ENCODE measurements at regions not wholly inside any gene's neighbourhood (a gene's known extent, or its start where the extent isn't known, plus 50 kb on each side); places are given as distances from the start of the nearest gene placed in this dataset.

DNA sequence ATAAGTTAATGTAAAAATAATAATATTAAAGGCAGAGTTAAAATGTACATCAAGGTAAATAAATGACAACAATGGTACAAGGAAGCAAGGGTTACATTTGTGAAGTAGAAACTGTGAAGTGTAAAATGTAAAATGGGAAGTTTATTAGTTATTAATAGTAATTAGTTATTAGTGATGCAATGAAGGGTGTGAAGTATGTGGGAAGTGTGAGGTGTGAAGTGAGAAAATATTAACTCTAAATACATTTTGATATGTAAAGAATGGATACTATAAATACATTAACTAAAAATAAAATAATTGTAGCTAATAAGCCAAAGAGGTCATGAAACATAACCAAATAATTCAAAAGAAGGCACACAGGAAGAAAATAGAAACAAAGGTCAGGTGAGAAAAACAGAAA is 316.4 kb downstream of the GBA3 start:
- TF ChIP-seq, protein P1, sequence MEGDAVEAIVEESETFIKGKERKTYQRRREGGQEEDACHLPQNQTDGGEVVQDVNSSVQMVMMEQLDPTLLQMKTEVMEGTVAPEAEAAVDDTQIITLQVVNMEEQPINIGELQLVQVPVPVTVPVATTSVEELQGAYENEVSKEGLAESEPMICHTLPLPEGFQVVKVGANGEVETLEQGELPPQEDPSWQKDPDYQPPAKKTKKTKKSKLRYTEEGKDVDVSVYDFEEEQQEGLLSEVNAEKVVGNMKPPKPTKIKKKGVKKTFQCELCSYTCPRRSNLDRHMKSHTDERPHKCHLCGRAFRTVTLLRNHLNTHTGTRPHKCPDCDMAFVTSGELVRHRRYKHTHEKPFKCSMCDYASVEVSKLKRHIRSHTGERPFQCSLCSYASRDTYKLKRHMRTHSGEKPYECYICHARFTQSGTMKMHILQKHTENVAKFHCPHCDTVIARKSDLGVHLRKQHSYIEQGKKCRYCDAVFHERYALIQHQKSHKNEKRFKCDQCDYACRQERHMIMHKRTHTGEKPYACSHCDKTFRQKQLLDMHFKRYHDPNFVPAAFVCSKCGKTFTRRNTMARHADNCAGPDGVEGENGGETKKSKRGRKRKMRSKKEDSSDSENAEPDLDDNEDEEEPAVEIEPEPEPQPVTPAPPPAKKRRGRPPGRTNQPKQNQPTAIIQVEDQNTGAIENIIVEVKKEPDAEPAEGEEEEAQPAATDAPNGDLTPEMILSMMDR (IDR thresholded peaks at IDR 0.05; ENCODE audit: control extremely low read depth, extremely low read depth, low read depth, missing control alignments), result no peak
- ChIA-PET CTCF (interaction anchor here (0.6 kb wide), 1 partner anchor 62 kb away, joined by 3 read pairs; no protein-coding TSS in a partner anchor), POLR2A (no interaction called here)
- no peak for DNase-seq (ENCODE audit: extremely low spot score)

DNA sequence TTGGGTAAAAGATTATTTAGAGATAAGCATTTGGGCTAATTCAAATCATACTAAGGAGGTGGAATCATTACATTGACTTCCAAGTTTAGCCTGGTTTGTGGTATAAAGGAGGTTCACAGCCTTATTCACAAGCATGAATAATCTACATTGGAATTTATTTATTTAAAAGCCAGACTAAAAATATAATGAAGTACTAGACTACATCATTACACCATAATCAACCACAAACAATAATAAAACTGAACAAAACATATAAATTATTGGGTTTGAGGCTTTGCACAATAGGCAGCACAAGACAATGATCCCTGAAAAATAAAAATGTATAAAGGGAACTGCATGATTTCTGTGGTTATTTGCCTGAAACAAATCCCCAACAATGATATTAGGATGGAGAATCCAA is 314.0 kb downstream of the GBA3 start:
- DNase-seq (ENCODE audit: extremely low spot score), result no peak
- ChIA-PET POLR2A (no interaction called here), CTCF (no interaction called here)
- TF ChIP-seq, protein P1 (IDR thresholded peaks at IDR 0.05; ENCODE audit: control extremely low read depth, extremely low read depth, low read depth, missing control alignments), result no peak

- ChIA-PET CTCF (interaction anchor here (1.5 kb wide), 1 partner anchor 8 kb away, joined by 3 read pairs; no protein-coding TSS in a partner anchor), POLR2A (no interaction called here)
- TF ChIP-seq, protein P1 (IDR thresholded peaks at IDR 0.05; ENCODE audit: control extremely low read depth, extremely low read depth, low read depth, missing control alignments), result no peak
- no peak for DNase-seq (ENCODE audit: extremely low spot score)
Observed at GRCh38 chr4:23005691-23006090, 313.0 kb downstream of the GBA3 start.

- CTCF ChIA-PET, result interaction anchor here (0.9 to 2.5 kb wide), 4 partner anchors 13 to 613 kb away, joined by 3 to 7 read pairs (median 4); no protein-coding TSS in a partner anchor
- DNase-seq (ENCODE audit: extremely low spot score), result no peak
- POLR2A ChIA-PET, result no interaction called here
- TF ChIP-seq, protein P1 (IDR thresholded peaks at IDR 0.05; ENCODE audit: control extremely low read depth, extremely low read depth, low read depth, missing control alignments), result no peak
Observed at GRCh38 chr4:23001478-23001877, 308.7 kb downstream of the GBA3 start.

- ChIA-PET POLR2A (no interaction called here), CTCF (interaction anchor here (2.5 kb wide), 1 partner anchor 13 kb away, joined by 7 read pairs; no protein-coding TSS in a partner anchor)
- no peak for DNase-seq (ENCODE audit: extremely low spot score)
- TF ChIP-seq, protein P1 (IDR thresholded peaks at IDR 0.05; ENCODE audit: control extremely low read depth, extremely low read depth, low read depth, missing control alignments), result no peak
Observed at GRCh38 chr4:22999419-22999818, 306.7 kb downstream of the GBA3 start.

DNA sequence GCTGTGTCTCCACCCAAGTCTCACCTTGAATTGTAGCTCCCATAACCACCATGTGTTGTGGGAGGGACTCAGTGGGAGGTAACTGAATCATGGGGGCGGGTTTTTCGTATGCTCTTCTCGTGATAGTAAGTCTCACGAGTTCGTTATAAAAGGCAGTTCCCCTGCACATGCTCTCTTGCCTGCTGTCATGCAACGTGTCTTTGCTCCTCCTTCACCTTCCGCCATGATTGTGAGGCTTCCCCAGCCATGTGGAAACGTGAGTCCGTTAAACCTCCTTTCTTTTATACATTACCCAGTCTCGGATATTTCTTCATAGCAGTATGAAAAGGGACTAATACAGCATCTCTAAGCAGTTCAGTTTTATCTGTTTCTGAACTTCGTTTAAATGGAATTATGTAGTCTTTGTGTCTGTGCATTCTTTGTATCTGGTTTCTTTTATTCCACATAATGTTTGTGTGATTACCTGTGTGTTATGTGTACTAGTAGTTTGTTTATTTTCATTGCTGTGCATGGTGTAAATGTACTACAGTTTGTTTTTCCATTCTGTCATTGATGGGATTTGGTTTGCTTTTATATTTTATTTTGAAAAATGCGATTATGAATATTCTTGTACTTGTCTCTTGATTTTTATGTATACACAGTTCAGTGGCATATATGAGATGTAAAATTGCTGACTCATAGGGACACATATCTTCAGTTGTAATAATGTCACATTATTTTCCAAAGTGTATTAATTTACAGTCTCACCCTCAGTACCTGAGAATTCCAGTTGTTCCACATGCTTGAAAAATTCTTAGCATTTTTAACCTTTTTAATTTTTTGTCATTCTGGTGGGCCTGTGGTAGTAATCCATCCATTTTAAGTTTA is 304.9 kb downstream of the GBA3 start:
- TF ChIP-seq, protein P1 (IDR thresholded peaks at IDR 0.05; ENCODE audit: control extremely low read depth, extremely low read depth, low read depth, missing control alignments), result no peak
- POLR2A ChIA-PET, result no interaction called here
- no peak for DNase-seq (ENCODE audit: extremely low spot score)
- CTCF ChIA-PET, result no interaction called here

Data from GM10248 (cell line).